COLO668 (cell line): ENCODE measurements at regions not wholly inside any gene's neighbourhood (a gene's known extent, or its start where the extent isn't known, plus 50 kb on each side); places are given as distances from the start of the nearest gene placed in this dataset.
"Not testable (repeated sequence)": the region's sequence is repeated elsewhere in the genome, so short reads cannot be mapped to it uniquely, and the experiment has no call there.

Source experiments
- DNase-seq: peaks from one replicate; lab custom pipeline; 2025; ENCODE audit not compliant: unreplicated experiment; lab: John Stamatoyannopoulos, UW

DNA sequence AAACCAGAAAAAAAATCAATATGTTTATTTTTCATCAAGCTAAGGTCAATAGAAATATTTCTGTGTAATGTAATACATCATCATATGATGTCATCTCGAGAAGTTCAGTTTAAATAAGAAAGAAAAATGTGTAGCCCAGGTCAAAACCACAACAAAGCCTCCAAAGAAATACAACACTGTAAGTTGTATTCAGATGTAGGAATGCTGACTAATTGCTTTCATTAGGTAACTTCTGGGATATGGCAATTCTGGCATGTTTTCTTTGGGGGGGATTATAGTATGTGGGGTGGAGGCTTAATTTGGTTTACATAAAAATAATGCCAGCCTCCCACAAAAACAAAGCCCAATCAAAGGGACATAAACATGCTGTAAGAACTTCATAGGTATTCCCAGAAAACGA lies 881.8 kb upstream of the CITED2 start:
- no peak for DNase-seq

DNA sequence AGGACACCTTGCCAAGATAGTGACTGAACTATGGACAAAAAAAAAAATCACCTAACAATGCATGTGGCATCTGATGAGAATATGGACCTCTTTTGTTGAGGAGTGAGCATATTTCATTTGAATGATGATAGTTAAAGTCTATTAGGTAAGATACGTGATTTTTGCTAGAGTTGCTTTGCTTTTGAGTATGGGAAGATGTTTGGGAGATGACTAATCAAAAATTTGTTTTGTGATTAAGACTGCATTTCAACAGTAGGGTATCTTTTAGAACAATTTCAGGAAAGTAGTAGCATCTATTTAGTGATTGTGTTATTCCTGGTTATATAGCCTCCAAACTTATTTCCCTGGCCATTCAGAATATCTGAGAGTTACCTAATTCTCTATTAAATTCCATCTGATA lies 878.6 kb upstream of the CITED2 start:
- no peak for DNase-seq

DNA sequence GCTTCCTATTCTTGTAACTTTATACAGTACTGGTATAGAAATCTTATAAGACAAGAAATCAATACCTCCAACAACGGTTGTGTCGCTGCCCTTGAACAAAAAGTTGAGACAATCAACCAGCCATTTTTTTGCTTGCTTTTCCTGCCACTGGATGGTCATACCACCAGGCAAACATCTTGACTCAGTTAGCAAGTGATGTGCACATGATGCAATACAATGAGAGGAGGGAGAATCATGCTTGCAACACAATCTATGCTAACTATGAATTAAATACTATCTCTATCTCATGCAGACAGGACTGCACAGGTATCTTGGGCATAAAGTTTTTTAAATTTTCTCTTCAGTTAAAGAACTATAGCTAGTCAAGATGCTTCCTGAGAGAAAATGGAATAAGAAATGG lies 877.7 kb upstream of the CITED2 start:
- no peak for DNase-seq

DNA sequence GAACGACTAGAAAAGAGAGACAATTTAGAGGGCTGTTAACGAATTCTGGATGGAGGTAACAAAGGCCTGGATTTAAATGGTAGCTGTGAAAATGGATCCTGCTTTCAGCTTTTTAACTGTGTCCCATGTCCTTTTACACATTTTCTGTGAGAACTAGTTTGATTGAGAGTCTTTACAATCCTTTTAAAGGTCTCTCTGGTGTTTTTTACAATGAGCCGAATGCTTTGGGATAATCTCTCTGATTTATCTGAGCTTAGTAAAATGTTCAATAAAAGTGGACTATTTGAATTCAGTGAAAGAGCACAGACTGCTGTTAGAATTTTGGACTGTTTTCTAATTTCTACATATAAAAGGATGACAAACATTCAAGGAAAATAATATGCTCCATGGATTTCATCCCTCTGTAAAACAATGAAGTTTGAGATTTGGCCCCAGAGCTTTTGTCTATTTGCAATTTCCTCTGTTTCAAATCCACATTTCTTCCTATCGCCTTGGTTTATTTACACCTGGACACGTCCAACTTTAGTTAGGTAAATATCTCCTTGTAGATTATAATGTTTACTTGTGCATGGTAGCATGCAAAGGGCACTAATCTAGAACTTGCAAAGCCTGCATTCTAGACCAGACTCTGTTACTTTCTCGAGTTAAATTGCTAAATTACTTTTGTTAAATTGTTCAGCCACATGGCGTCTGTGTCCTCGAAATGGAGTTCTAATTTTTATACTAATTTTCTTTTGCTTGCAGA lies 871.0 kb upstream of the CITED2 start:
- DNase-seq: no peak

DNA sequence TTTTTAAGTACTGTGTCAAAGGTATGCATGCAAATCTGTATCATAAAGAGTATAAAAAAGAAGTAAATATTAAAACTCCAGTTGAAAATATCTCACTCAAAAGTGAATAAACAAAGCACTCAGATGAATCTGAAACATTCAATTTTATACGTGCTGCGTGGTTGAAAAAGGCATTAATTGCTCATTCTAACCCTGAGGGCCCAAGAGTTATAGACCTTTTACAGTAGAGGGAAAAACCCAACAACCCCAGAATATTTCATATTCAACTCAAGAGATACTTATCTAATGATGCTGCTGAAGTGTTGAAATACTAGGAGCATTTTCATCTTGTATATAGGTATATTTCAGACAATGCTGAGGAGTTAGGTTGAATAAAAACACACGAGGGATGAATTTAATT lies 862.8 kb upstream of the CITED2 start:
- no peak for DNase-seq

DNA sequence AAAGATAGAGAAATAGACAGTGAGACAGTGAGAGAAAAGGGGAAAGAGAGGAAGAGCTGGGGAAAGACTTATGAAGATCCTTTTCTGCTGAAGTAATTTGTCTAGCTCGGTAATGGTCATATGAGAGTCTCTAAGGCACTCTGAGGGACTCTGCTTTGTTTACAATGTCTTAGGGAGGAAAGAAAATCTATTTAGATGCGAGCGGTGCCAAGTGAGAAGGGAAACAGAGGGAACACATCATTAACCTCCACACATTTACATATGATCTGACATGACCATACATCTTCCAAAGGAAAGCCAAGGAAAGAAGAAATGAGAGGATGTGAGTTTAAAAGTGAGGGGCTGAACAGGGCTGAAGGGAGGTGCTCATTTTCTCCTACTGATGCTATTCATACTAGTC lies 862.3 kb upstream of the CITED2 start:
- DNase-seq: no peak

DNA sequence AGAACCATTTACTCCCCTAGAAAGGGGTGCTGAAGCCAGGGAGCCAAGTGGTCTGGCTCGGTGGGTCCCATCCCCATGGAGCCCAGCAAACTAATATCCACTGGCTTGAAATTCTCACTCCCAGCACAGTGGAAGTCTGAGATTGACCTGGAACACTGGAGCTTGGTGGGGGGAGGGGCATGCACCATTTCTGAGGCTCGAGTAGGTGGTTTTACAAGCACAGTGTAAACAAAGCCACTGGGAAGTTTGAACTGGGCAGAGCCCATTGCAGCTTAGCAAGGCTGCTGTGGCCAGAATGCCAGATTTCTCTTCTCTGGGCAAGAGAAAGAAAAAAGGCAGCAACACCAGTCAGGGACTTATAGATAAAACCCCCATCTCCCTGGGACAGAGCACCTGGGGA lies 855.8 kb upstream of the CITED2 start:
- DNase-seq: no peak

DNA sequence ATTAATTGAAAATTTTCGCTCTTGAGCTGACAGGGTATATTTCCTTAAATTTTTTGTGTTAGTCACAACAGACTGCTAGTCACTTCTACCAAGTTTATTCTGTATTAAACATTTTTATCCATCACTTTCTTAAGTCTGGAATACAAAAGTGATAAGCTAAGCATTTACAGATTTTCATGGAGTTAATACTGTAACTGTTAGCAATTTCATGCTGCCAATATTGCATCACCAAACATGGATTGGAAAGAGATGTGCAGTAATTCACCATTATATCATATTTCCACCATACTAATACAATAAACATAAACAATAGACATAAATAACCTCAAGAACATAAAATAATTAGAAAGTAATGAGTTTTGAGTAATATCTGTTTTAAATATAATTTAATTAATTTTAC lies 854.0 kb upstream of the CITED2 start:
- DNase-seq: no peak

DNA sequence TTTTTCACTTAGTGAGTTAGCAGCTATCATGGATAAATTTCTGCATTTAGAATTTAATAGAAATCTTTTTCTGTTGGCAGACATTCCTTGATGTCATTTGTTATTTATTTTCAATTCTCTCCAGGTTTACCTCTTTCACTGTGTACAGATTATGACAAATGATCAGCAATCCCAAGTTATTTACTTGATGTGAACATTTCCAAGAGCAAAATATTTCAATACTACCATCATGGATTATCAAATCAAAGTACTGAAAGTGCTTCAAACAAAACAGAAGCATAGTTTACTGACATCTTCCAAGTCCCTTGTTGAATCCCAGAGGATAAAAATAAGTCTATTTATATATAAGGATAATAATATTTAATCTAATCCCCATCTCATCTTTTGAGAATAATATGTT lies 852.2 kb upstream of the CITED2 start:
- no peak for DNase-seq

DNA sequence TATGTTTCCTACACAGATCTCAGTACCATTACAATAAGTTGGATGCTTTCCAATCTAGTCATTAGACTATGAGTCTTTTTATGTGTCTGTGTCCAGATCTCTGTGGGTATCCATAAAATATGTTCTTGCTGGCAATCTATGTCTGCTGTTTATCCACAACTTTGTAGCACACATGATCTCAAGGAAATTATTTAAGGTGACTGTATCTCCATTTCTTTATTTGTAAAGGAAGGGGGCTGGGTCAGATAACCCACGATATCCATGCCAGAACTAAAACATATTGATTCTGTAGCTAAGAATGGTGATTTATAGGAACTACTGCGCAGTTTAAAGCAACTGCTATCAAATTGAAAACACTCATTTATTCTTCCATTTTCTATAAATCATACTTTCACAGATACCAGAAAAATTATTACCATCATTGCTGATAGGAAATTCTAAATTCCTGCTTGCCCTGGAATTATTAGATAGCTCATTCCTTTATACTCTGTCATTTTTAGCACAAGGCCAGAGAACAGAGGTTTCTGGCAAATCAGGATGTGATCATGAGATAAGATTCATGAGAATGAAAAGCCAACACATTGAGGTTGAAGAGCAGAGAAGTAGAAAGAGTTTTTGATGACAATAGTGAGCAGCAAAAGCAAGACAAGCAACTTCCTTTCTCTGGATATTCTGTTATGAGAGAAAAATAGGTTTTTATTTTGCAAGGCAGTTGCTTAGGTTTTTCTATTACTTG lies 851.4 kb upstream of the CITED2 start:
- no peak for DNase-seq

DNA sequence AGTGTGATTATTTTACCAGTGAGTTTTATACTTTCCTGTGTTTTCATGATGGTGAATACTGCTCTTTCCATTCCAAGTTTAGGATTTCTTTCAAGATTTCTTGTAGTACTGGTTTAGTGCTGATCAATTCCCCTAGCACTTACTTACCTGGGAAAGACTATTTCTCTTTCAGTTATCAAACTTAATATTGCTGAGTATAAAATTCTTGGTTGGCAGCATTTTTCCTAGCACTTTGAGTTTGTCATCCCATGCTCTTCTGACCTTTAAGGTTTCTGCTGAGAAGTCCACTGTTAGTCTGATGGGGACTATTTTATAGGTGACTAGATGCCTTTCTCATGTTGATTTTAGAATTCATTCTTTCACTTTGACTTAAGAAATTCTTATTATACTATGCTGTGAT lies 842.8 kb upstream of the CITED2 start:
- DNase-seq: no peak

DNA sequence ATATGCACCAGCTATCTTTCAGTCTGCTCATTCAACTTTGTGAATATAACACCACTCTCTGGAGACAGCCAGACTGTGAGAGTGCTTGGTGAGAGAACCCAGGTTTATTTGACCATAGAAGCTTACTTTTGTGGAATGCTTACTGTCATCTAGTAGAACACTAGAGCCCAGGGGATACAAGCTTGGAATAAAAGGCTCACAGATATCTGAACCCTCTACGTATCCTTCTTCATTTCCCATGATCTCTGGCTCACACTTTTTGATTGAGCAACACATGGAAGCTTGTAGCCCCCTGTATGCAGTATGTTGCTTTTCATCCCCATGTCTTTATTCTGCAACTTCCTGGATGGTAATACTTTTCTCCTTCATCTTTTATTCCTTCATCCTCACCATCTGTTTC lies 835.3 kb upstream of the CITED2 start:
- DNase-seq: no peak

DNA sequence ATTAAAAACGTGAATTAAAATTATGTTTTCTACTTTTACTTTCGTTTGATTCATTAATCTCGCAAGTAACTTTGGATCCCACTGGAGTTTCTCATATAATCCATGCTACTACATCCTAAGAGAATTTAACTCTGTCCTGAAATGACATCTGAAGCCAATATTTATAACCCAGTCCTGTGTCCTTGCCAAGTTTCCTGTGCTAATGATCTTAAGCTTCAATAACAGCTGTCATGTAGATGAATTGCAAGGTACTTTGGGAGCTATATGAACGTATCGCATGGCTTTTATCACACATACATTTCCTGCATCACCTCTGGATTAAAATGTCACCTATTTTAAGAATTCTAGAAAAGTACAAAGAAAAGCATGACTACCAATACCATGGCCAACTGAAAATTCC lies 833.8 kb upstream of the CITED2 start:
- DNase-seq: no peak

DNA sequence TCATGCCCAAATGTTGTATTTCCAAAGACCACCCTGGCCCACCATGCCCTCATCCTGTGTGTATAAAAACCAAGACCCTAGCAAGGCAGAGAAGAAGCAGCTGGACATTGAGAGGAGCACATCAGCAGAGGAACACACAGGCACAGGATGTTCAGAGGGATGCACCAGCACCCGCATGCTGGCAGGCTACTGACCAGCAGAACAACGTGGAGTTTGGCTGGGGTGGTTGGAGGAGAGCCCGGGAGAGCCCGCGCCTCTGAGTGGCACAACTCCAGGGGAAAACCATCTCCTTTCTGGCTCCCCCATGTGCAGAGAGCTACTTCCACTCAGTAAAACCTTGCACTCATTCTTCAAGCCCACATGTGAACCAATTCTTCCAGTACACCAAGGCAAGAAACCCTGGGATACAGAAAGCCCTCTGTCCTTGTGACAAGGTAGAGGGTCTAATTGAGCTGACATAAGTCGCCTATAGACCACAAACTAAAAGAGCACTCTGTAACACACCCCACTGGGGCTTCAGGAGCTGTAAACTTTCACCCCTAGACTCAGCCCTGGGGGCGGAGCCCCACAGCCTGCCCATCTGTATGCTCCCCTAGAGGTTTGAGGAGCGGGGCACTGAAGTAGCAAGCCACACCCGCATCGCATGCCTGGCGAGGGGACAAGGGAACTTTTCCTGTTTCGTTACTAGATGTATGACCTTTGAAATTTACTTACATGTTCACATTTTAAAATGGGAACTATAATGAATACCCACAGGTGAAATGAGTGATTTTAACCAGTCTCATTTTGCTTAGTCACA lies 831.5 kb upstream of the CITED2 start:
- no peak for DNase-seq

DNA sequence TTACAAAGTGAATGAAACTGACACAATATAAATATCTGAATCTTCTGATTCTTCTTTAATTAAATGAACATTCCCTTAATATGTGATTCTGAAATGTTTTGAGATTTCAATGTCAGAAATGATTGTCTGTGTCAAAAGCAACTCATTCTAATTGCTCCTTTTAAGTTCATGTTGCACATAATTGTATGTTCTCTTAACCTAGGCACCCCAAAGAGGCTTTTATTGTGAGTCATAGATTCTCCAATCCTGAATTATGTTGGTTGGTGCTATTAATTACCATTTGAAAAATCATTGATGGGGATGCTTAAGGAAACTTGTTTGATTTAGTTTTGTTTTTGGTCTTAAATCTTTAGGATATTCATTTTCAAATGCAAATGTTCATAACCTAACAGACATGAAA lies 829.7 kb upstream of the CITED2 start:
- no peak for DNase-seq

DNA sequence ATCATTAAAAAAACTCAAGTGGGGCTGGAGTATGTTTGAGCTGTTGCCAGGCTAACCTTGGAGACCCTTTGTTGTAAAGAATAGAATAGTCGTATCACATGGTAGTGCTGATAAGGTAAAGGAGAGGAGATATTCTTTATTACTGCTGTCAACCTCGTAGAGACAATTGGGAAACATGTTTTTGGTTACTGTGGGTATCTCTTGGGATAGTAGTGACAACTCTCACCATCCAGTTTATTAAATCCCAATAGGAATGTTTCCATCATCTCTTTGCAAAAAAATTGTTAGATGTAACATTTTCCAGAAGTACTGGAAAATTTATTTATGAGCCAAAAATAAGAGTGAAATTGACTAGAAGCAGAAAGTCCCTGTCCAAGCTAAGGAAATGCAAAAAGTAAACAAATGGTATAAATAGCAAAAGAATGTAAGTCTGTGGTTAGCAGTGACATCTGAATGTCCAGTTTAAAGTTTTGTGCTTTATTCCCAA lies 829.3 kb upstream of the CITED2 start:
- no peak for DNase-seq

DNA sequence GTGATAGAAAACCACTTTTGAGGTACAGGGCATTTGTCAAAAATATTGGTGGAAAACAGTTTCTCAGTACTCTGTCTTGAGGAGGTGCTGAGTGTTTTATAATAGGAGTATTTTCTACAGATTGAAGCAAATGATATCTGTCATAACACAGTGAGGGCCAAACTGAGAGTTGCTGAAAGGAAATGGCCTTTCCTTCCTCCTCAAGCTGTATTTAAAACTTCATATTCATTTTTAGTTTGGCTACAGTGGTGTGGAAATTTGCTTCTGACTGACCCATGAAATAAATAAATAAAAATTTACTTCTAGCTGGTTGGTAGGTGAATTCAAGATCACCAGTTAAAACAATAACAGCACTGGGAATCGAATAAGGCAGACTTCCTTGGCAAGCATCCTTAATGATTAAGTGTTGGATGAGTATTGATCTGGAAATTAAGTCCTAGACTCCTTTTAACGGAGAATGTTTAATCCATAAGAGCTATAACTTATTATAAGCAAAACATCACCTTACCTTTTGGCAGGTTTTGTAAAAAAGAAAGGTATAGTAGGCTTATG lies 828.6 kb upstream of the CITED2 start:
- DNase-seq: no peak

DNA sequence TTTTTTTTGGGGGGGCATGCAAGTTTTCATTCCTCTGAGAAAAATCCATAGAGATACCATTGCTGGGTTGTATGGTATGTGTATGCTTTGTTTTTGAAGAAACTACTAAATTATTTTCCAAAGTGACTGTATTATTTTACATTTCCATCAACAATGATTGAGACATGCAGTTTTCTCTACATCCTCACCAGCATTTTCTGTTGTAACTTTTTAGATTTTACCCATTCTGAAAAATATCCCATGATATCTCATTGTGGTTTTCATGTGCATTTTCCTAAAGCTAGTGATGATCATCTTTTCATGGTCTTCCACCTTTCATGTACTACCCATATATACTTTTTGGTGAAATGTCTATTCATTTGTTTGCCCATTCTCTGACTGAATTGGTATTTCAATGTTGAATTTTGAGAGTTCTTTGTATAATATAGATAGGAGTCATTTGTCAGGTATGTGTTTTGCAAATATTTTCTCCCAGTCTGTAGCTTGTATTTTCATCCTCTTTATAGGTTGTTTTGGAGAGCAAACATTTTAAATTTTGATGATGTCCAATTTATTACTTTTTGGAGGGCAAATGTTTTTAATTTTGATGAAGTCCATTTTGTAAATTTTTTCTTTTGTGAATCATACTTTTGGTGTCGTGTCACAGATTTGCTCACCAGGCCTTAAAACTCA lies 827.5 kb upstream of the CITED2 start:
- no peak for DNase-seq

DNA sequence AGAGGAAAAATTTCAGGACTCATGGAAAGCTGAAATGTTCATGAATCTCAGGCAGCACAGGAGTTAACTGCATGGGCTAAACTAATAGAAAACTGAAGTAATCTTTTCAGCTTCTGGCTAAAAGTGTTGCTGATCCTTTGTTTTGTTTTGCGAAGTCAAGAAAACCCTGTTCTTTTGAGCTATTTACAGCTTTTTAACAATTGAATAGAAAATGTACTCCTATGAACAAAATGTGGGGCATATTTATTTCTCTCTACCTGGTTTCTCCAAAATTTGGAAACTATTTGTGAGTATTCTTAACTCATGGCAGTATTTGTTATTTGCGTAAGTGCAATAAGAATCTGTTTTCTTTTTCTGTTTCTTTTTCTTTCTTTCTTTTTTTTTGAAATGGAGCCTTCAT lies 818.8 kb upstream of the CITED2 start:
- no peak for DNase-seq

DNA sequence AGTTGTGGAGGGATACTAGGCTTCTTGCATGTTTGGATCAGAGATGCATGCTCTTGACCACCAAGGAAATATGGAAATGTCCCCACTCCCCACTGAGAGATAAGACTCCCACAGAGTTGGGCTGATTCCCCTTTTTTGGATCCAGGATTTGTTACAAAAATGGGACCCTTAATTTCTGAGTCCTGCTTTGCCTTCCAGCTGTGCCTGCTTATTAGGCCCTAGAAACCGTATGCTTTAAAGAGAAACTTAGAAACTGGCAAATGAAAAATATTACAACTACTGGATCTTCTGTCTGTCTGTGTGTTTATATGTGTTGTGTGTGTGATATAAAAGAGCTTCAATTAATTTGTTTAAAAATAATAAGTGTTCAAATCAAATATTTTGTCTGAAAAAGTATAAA lies 817.6 kb upstream of the CITED2 start:
- no peak for DNase-seq

DNA sequence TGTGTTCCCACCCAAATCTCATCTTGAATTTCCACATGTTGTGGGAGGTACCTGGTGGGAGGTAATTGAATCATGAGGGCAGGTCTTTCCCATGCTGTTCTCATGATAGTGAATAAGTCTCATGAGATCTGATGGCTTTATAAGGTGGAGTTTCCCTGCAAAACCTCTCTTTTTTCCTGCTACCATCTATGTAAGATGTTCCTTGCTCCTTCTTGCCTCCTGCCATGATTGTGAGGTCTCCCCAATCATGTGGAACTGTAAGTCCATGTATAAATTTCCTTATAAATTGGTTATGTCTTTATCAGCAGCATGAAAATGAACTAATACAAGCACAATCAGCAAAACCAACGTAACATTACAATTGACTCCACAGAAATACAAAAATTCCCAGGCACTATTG lies 814.8 kb upstream of the CITED2 start:
- DNase-seq: not testable (repeated sequence)
